SH-SY5Y (cell line): ENCODE measurements at regions not wholly inside any gene's neighbourhood (a gene's known extent, or its start where the extent isn't known, plus 50 kb on each side); places are given as distances from the start of the nearest gene placed in this dataset.

Experiments
- GATA2 ChIP-seq: IDR thresholded peaks from 2 replicates; pipeline ENCODE4 v1.6.1; 2011; ENCODE audit warnings: mild to moderate bottlenecking, low read depth, low read length
- GATA3 ChIP-seq: IDR thresholded peaks from 2 replicates; pipeline ENCODE4 v1.6.1; 2011; ENCODE audit warnings: low read depth, mild to moderate bottlenecking, low read length, moderate library complexity

DNA sequence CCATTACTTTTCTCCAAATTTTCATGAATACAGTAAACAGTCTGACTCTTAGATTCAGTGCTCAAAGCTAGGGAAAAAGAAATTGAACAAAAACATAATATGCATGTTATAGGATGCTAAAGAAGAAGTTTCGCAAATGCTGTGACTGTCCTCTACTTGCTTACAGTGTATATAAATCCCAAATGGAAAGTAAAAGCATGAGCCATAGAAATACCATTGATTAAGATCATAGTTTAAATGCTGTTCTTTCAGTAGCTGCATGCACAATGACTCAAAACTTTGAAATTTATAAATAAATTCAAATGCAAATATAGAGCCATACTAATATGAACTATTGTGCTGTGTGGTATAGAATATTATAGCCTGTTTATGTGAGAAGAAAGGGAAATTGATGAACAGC, 1113.9 kb upstream of the ACVR2A start:
- TF ChIP-seq GATA2 (no peak), GATA3 (no peak)
